GM13976 (cell line): ENCODE measurements at regions not wholly inside any gene's neighbourhood (a gene's known extent, or its start where the extent isn't known, plus 50 kb on each side); places are given as distances from the start of the nearest gene placed in this dataset.

Experiments used
- DNase-seq: peaks from one replicate; pipeline ENCODE4 v3.0.0; 2012; ENCODE audit warnings: low spot score
- CTCF ChIP-seq: IDR thresholded peaks from 2 replicates; pipeline ENCODE4 v1.5.1; 2012; ENCODE audit warnings: borderline replicate concordance, mild to moderate bottlenecking; ENCODE audit not compliant: insufficient read depth; ENCODE audit errors: extremely low read depth, missing control alignments, control extremely low read depth
- in situ Hi-C: fragments of 300-500 bp; cut with MboI; formaldehyde crosslinking; loops from one replicate; pipeline ENCODE4 v1.12.0; 2022; ENCODE audit warnings: low sequenced_read_pairs, mixed read lengths, inconsistent platforms; ENCODE audit not compliant: unreplicated experiment

GRCh38 chr2:105175231-105175630 lies 66.3 kb upstream of the GPR45 start:
- TF ChIP-seq CTCF: no peak
- DNase-seq: no peak
- in situ Hi-C loops: no loop called here

DNA sequence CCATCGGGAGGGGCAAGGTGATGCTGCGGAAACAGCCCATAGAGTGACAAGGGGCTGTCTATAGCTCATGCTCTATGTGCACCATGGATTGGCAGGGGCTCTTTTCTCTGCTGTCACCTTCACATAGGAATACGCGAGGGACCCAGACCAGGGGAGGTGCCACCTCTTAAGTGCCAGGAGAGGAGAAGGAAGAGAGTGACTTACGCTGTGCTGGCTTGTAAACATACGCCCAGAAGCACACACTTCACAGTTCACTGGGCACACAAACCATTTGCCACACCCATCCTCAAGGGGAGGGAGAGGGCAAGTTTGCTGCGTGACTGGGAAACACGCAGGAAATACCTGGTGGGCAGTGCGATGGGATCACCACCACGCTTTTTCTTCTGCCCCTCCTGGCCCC lies 65.1 kb upstream of the GPR45 start:
- DNase-seq: no peak
- in situ Hi-C loops: no loop called here
- no peak for TF ChIP-seq CTCF

GRCh38 chr2:105177008-105177407 lies 64.5 kb upstream of the GPR45 start:
- no peak for TF ChIP-seq CTCF
- no peak for DNase-seq
- in situ Hi-C loops: no loop called here

DNA sequence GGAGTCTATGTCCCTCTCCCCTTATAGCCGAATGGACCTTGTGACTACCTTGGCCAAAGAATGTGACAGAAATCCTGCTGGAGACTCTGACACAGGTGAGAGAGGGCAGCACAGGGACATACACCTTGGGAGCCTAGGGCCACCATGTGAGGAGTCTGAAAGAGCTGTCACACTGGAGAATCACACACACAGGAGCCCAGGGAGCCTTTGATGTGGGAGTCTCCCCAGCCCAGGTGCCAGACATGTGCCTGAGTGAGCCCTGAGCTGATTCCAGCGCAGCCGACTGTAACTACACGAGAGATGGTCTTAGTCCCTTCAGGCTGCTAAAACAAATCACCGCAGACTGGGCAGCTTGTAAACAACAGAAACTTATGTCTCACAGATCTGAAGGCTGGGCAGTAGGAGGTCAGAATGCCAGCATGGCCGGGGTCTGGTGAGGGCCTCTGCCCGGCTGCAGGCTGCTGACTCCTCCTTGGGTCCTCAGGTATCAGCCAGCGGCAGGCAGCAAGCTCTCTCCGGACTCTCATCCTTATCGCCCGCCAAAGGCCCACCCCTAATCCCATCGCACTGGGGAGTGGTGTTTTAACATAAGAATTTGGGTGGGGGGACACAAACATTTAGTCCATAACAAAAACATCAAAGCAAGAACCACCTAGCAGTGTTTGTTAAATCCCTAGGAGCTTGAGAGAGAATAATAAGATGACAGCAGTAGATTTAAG lies 63.8 kb upstream of the GPR45 start:
- in situ Hi-C loops: no loop called here
- no peak for TF ChIP-seq CTCF
- no peak for DNase-seq

- TF ChIP-seq CTCF: peak; percentile 15
- in situ Hi-C loops: no loop called here
- peak; percentile 51 for DNase-seq
Observed at GRCh38 chr2:105179469-105180372, 61.8 kb upstream of the GPR45 start.

GRCh38 chr2:105180491-105180972 lies 61.0 kb upstream of the GPR45 start:
- no peak for DNase-seq

More at GRCh38 chr2:105180491-105180972, 61.0 kb upstream of the GPR45 start:
- no peak for TF ChIP-seq CTCF
- in situ Hi-C loops: no loop called here
